ENCODE measurements at regions not wholly inside any gene's neighbourhood (a gene's known extent, or its start where the extent isn't known, plus 50 kb on each side); places are given as distances from the start of the nearest gene placed in this dataset.

- peak; percentile 83 for DNase-seq
Measured at GRCh38 chr2:234304950-234305349, 191.9 kb downstream of the ARL4C start.

GRCh38 chr2:234302664-234302991 is 194.3 kb downstream of the ARL4C start:
- DNase-seq: no peak

GRCh38 chr2:234300932-234301823 is 195.7 kb downstream of the ARL4C start:
- no peak for DNase-seq

- DNase-seq: no peak
Measured at GRCh38 chr2:234300391-234300925, 196.4 kb downstream of the ARL4C start.

- DNase-seq: no peak
Measured at GRCh38 chr2:234298918-234299317, 198.0 kb downstream of the ARL4C start.

GRCh38 chr2:234296991-234297390 is 199.9 kb downstream of the ARL4C start:
- peak; percentile 16 for DNase-seq

GRCh38 chr2:234293973-234294372 is 202.9 kb downstream of the ARL4C start:
- peak; percentile 28 for DNase-seq

GRCh38 chr2:234292962-234293243 is 204.0 kb downstream of the ARL4C start:
- no peak for DNase-seq

- DNase-seq: no peak
Measured at GRCh38 chr2:234292205-234292961, 204.5 kb downstream of the ARL4C start.

- DNase-seq: no peak
Measured at GRCh38 chr2:234291765-234292204, 205.1 kb downstream of the ARL4C start.

- no peak for DNase-seq
Measured at GRCh38 chr2:234290671-234291070, 206.2 kb downstream of the ARL4C start.

- DNase-seq: no peak
Measured at GRCh38 chr2:234289834-234290590, 206.9 kb downstream of the ARL4C start.

- peak; percentile 78 for DNase-seq
Measured at GRCh38 chr2:234288974-234289455, 207.9 kb downstream of the ARL4C start.

- no peak for DNase-seq
Measured at GRCh38 chr2:234287650-234288049, 209.2 kb downstream of the ARL4C start.

GRCh38 chr2:234286956-234287355 is 209.9 kb downstream of the ARL4C start:
- DNase-seq: no peak

- DNase-seq: no peak
Measured at GRCh38 chr2:234286118-234286598, 210.7 kb downstream of the ARL4C start.

- DNase-seq: no peak
Measured at GRCh38 chr2:234285541-234285940, 211.3 kb downstream of the ARL4C start.

GRCh38 chr2:234279637-234280036 is 217.2 kb downstream of the ARL4C start:
- no peak for DNase-seq

- DNase-seq: no peak
Measured at GRCh38 chr2:234278556-234279255, 218.2 kb downstream of the ARL4C start.

- DNase-seq: peak; percentile 36
Measured at GRCh38 chr2:234275515-234275914, 221.4 kb downstream of the ARL4C start.

- DNase-seq: no peak
Measured at GRCh38 chr2:234273887-234274584, 222.8 kb downstream of the ARL4C start.

Measured in NCI-H82 (cell line).